ENCODE measurements at regions not wholly inside any gene's neighbourhood (a gene's known extent, or its start where the extent isn't known, plus 50 kb on each side); places are given as distances from the start of the nearest gene placed in this dataset.

- DNase-seq = no peak
These were observed 67.6 kb upstream of the AMPD3 start for GRCh38 chr11:10387206-10388083.

GRCh38 chr11:10388101-10388500 is 67.0 kb upstream of the AMPD3 start:
- DNase-seq = no peak

- DNase-seq = no peak
These were observed 66.5 kb upstream of the AMPD3 start for GRCh38 chr11:10388574-10388973.

DNA sequence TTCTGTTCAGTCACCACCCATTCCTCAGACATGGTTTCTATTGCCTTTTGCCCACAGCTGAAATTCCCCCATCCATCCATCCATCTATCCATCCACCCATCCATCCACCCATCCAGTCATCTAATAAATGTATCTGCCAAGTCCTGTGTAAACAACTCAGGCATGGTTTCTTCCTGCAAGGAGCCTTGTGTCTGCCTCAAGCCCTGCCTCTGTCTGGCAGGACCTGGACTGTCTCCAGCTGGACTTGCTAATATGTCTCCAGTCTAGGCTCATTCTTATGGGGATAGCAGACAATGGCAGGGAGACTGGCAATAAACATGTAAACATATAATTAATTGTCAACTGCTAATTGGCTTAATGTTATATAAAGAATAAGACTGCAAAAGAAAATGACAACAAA is 64.7 kb upstream of the AMPD3 start:
- DNase-seq = no peak

GRCh38 chr11:10392095-10393079 is 62.7 kb upstream of the AMPD3 start:
- DNase-seq = no peak

DNA sequence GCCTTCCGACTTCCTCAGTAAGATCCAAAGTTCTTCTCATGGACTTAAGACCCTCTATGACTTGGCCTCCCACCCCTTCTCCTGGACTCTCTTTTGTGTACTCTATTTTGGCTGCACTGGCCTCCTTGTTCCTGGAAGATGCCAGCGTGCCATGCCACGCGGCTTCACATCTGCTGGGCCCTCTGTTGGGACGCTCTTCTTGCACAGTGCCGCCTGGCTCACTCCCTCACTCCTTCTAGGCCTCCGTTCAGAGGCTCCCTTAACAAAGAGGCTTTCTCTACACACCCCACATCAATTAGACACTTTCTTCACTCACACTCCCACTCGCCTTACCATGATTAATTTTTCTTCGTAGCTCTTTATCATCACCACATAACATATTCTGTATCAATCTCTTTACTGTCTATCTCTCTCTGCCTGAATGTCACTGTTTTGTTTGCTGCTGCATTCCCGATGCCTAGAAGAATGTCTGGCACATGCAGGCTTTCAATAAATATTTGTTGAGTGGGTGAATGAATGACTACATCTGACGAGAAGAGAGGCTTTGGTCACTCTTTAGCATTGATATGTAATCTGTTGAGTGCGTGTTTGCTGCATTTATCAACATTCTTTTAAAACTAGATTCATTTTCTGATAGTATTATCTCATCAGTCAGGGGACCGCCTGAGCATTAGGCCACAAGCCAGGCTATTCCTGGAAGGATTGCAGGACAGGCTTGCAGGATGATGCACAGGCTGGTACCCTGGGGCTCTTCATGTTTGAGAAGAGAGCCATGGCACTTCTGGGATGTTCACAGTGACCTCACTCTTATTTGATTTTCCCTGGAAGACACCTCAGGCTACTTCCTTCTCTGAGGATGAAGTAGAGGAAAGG is 60.6 kb upstream of the AMPD3 start:
- DNase-seq = no peak

DNA sequence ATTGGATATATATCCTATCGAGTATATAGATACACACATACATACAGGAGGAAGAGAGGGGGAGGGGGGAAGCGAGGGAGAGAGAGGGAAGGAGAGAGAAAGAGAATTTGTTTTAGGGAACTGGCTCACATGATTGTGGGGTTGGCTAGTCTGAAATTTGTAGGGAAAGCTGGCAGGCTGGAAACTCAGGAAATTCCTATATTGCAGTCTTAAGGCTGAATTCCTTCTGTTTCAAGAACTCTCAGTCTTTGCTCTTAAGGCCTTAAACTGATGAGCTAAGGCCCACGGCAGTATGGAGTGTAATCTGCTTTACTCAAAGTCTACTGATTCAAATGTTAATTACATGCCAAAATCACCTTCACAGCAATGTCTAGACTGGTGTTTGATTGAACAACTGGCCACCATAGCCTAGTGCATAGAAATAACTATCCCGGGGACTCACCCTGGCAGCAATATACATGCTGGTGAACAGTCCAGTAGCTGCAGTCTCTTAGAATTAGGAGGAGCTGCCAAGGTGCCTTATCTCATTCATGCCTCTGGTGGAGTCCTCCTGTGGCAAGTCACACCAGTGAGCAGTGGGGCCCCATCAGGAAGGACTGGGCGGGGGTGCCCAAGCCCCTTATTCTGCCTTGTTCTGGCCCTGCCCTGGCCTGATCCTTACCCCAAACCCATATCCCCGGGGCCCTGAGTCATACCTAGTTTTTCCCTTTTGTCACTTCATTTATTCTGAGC is 59.7 kb upstream of the AMPD3 start:
- DNase-seq = no peak

GRCh38 chr11:10396771-10397170 is 58.3 kb upstream of the AMPD3 start:
- DNase-seq = no peak

DNA sequence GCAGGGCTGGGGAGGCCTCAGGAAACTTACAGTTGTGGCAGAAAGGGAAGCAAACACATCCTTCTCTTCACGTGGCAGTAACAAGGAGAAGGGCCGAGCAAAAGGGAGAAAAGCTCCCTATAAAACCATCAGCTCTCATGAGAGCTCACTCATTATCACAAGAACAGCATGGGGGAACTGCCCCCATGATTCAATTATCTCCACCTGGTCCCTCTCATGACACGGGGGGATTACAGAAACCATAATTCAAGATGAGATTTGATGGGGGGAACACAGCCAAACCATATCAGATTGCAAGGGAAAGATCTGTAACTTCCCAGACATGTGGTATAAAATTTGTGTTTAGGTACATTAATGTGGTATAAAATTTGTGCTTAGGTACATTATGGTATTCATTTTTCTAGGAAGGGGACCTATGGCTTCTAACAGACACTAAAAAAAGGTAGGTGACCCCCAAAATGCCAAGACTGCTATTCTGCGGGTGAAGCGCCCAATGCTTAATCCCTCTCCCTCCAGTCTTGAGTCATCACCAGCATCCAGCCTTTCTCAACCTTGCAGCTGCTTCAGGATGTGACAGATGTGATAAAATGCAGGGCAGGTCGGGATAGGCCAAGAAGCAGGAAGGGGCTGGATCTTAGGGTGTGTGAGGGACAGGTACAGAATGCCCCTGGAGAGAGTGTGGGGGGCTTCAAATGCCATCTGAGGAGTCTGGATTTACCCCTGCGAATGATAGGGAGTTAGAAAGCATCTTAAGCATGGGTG is 57.7 kb upstream of the AMPD3 start:
- DNase-seq = no peak

DNA sequence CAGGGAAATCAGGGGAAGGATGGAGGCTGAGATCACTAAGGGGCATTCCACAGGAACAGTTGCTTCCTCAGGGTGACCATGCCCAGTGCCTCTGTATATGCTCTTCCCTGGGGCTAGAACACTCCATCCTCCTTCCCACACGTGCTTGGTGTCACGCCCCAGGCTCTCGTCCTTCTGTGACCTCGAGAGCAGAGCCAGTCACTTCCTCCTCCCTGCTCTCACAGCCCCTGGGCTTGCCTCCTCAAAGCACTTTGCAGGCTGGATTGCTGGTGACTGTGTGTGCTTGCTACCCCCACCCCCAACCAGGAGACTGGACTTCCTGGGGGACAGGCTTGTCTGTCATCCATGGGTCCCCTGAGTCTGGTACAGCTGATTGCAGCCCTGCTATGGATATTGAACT is 56.5 kb upstream of the AMPD3 start:
- no peak for DNase-seq

DNA sequence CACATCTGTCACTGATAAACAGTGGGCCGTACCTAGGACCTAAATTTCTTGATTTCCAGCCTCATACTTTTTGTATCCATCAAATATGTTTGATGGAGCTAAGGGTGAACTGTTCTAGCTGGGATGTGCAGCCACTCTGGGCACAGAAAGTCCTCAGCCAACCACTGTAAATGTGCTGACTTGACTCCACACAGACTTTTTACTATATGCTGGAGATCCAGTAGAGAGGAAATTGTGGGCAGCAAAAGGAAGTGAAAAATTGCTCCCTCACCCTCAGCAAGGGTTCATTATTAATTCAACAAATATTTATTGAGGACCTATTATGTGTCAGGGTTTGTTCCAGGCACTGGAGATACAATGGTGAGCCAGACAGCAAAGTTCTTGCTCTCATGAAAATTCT is 54.2 kb upstream of the AMPD3 start:
- DNase-seq = no peak

GRCh38 chr11:10401256-10401655 is 53.8 kb upstream of the AMPD3 start:
- DNase-seq = no peak

- no peak for DNase-seq
These were observed 53.2 kb upstream of the AMPD3 start for GRCh38 chr11:10401696-10402392.

Measured in activated effector memory CD4-positive, alpha-beta T cell treated with anti-CD3 and anti-CD28 coated beads, Interleukin-2, amount 50 U/mL, for 16 hours (primary cell).